G401.6 (cell line): ENCODE measurements at regions not wholly inside any gene's neighbourhood (a gene's known extent, or its start where the extent isn't known, plus 50 kb on each side); places are given as distances from the start of the nearest gene placed in this dataset.
"Not testable (repeated sequence)": the region's sequence is repeated elsewhere in the genome, so short reads cannot be mapped to it uniquely, and the experiment has no call there.

Source experiments
- FAIRE-seq: peaks from 2 replicates; lab custom pipeline; 2012; peaks lifted over from hg19 to GRCh38; lab: Jason Lieb, UNC

DNA sequence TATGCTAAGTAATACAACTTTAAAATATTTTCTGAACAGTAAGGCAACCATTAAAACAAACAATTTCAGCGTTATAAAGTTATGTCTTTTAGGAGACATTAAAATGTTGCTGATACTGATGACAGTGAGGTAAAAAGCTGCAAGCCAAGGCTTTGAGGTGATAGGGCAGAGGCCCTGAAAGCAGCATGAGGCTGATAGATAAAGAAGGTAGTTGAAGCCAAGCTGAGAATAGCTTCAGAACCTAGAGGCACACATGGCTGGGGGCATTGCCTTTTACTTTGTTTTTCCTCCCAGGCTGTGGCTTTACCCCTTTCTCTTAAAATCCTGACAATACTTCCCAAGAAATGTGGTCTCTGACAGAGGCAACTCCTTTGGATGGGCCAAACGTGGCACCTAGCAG, 149.0 kb upstream of the WWC1 start:
- no peak for FAIRE-seq

DNA sequence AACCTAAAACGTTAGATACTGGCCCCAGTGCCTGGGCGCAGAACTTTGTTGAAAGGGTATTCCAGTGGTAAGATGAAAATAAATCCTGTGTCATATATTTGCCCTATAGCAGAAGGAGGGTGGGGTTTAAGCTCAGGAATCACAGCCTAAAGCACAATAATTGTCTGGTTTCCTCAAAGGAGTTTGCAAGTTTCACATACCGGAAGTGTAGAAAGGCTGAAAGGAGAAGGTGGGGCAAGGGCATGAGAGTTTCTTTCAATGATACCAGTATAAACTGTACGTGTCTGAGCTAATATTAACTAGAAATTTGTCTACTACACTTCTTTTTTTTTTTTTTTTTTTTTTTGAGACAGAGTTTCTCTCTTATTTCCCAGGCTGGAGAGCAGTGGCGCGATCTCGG, 147.9 kb upstream of the WWC1 start:
- not testable (repeated sequence) for FAIRE-seq

DNA sequence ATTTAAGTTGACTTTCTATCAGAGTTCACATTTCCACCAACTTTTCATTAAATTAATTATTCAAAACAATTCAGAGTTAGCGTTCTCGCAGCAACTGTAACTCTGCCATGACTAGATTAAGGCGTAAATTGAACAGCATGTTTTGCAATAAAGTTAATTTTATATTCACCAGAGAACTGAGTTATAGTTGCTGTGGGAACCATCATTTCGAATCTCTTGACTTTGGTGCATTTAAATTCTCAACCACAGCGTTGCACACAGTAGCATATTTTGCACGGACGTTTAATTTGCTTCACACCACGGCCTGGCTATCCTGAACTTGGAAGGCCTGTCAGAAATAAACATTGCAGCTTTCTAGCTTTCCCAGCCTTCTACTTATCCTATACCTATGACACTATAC, 144.3 kb upstream of the WWC1 start:
- FAIRE-seq, result no peak

DNA sequence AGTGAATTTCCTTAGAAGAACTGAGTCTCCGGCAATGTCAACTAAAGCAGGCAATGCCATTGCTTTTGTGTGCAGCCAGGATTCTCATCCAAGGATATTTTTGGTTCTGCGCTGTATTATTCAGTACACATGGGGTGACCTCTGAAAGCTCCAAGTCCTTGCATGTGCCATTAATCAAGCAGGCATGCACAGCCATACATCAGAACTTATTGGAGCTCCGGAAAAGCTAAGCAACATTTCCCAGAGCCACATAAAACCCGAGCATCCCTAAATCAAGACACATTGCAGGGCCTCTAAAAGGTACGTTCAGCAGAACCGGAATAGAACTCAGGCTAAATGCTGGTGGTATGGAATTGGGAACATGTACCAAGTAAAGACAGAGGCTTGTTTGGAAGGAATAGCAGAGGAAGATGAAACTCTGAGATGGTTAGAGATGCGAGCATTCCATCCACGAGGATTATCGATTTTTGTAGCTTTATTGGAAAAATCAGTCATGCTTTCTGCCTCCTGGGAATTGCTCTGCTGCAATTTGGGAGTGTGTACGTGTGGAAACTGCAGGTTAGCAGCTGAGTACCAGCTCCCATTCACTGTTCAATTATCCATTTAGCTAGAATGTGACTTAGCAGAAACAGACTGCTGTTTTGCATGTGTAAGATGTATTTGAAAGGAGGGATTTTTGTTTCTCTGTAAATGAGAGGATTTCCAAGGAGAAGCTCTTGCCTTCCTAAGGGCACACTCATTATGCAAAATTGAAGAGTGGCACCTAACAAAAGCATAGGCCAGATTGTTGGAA, 143.7 kb upstream of the WWC1 start:
- no peak for FAIRE-seq

DNA sequence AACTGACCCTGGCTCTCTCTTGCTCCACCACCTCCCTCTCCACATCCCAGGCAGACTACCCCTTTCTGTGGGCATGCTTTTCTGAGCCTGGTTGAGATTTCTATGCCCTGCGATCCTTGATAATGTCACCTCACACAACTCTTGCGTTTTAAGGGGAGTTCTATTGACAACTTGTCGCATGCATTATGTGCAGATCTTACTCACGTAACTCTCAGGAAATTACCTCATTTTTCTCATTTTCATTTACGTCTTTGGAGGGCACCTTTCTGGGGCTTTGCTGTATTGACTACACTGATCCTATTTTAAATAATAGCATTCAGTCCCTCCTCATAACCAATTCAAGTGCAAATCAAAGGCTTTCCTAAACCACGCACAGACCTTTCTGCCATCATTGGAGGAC, 140.4 kb upstream of the WWC1 start:
- no peak for FAIRE-seq

DNA sequence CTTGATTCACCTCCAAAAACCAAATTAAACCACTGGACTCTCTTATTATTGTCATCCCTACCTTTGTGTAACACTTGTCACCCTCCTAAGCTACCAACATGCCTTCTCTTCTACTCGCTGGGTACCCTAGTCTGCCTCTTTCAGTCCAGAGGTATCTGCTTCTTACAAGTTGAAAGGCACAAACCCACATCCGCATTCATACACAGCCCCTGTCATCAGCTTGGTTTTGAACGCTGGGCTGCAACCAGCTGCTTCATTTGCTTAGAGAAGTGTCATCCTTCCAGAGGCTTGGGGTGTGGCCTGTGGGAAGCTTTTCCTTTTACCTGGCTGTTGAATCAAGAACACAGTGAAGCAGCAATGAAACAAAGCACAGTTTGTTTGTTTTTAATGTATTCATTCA, 138.8 kb upstream of the WWC1 start:
- FAIRE-seq, result no peak

DNA sequence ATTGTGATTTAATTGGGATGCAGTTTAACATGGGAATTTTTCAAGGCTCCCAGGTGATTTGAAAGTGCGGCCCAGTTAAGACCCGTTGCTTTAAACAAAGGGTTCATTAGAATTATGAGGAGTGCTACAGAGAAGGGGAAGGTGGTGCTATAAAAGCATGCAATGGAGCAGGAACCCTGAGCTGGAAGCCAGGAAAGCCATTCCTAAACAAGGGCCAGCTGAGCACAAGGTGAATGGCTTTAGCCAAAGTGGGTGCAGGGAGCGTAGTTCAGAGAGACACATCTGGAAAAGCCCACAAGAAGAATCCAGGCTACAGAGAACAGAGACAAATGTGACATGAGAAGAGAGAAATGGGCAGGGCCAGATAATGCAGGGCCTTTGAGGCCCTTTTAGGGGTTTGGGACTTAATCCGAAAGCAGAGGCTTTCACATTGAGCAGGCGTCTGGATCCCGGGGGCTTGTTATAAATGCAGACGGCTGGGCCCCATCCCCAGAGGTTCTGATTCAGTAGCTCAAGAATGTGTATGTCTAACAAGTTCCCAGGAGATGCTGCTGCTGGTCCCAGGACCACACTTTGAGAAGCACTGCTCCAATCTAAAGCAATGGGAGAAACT, 138.1 kb upstream of the WWC1 start:
- FAIRE-seq, result no peak

DNA sequence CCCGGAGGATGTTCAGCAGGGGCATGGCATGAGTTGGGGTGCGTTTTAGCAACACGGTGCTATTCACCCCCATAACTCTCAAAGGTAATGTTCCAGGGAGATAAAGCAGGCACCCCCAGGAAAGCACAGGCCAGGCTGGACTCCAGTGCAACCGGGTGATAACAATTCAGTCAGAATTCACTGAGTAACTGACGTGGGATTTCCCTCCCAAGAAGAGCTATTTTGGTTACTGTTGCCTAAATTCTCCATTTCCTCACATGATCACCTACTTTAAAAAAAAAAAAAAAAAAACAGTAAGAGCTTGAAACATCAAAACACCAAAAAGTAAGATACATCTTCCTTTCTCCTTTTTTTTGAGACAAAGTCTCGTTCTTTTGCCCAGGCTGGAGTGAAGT, 137.6 kb upstream of the WWC1 start:
- no peak for FAIRE-seq

DNA sequence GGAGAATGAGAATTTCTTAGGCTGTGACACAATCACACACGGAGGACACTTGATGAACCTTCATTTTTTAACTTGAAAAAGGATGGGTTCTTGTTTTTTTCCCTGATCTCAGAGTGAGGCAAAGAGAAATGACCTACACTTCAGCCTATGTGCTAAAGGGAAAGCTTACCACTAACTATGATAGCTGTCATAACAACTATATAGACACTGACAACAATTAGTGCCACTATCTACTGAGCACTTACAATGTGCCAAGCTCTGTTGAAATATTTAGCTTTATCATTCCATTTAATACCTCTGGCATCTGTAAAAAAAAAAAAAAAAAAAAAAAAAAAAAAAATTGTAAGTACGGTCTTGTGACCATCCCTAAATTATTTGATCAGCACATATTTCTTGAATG, 135.9 kb upstream of the WWC1 start:
- no peak for FAIRE-seq

DNA sequence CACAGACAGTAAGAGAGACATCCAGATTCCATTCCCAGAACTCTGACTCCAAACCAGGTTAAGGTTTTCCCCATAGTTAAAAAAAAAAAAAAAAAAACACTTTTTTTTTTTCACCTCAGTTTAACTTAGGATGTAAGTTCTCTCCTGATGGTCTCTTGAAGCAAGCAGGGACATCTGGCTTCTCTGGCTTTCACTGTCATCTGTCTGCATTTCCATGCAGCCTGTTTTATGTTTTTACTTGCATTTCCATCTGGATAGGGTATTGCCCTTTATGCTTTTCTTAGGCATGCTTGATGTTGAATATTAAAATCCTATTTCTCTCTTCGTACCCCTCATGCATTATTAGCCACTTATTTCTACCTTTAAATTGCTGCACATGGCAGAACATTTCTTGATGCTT, 135.3 kb upstream of the WWC1 start:
- no peak for FAIRE-seq

DNA sequence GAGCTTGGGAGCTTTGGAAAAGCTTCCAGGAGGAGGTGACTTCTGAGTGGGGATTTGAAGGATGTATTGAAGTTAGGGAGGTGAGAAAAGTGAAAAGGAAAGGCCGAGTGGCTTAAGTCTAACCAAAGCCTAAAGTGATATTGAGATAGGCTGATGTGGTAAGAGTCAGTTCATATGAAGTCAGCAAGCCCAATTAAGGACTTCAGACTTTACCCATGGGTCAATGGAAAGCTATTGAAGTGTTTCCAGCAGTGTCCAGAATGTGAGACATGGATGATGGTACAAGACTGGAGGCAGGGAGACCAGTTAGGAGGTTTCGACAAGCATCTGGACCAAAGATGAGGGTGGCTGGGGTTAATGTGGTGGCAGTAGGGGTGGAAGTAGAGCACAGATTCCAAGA, 134.3 kb upstream of the WWC1 start:
- FAIRE-seq, result no peak

DNA sequence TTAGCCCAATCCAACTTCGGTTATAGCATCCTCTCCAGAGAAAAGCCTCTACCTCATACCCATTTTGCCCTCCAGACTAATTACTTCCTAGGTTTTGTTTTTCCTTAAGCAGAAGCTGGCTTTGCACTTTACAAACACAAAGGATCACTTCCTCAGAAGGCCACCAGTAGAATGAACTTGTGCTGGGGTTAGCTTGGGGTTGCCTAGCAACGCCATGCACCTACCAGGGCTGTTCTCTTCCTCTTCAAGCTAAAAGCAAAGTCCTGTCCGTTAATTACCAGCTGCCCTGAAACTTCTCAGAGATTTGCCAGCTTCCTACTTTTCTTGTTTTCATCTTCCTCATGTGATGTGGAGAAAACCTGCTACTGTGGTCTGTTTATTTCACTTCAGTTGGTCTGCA, 132.0 kb upstream of the WWC1 start:
- no peak for FAIRE-seq

DNA sequence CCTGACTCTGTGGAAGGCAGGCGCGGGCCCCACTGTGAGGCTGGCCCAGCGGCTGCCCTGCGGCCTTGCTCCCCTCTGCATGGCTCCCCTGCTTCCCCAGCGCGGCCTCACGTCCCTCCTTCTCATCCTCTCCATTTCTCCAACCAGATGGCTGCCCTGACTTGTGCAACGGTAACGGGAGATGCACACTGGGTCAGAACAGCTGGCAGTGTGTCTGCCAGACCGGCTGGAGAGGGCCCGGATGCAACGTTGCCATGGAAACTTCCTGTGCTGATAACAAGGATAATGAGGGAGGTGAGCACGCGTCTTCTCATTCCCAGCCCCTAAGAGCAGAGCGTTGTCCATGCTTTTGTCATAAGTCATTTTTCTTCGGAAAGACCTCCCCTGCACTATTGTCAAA, 129.0 kb upstream of the WWC1 start:
- FAIRE-seq, result no peak

DNA sequence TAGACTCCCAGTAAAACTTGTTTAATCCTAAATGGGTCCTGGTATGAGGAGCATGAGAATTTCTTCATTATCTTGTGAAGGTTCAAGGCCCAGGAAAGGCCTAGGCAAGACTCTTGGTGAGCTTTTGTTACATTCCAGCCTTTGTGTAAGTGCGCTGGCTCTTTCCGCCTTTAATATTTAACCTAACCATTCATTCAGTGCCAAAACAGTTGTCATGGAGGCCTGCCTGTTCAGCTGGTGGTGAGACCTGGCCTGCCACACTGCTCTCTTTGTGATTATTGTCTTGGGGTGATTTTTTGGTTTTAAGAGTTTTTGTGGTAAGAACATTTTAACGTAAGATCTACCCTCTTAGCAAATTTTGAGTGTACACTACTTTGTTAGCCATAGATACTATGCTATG, 127.5 kb upstream of the WWC1 start:
- FAIRE-seq, result no peak

DNA sequence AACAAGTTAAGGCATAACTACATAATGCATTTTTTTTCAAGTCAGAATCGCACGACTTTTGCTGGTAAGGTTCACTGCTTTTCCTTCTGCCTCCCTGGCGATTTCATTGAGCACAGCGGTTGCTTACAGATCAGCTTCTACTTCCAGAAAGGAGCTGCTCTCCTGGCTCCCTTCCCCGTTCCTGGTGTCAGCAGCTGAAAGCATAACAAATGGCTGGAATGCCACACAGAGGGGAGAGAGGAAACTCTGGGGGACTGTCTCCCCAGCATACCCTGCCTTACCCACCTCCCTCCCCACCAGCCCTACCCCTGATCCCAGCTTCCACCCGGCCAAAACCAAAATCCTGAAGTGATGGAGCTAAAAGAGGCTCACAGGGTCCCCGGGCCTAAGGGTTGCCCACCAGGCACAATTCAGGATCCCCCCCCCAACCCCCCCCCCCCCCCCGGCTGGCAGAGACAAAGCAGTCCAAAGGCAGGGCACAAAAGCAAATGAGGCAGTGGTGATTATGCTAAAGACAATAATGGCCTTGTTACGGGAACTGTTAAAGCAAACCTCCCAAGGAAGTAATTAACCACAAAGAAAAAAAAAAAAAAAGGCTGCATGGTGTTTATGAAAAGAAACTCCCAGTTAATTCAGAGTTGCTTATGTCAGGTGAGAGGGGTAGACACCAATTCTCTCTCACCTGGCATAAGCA, 126.1 kb upstream of the WWC1 start:
- FAIRE-seq, result no peak

DNA sequence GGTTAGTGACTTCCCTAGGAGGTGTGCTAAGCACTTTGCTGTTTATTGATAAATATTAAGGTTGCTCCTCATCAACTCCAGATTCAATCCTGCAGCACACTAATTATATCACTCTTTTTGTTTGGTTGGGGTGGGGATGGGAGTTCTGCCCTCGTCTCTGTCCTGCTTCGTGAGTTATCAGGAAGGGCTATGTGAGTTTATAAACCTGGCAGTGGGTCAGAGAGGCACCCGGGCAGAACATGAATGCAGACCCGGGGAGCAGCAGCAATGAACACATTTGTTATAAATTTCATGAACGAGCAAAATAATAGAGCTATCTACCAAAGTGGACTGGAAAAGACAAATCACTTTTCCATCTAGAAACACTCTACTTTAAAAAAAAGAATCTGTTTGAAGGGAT, 125.5 kb upstream of the WWC1 start:
- no peak for FAIRE-seq

DNA sequence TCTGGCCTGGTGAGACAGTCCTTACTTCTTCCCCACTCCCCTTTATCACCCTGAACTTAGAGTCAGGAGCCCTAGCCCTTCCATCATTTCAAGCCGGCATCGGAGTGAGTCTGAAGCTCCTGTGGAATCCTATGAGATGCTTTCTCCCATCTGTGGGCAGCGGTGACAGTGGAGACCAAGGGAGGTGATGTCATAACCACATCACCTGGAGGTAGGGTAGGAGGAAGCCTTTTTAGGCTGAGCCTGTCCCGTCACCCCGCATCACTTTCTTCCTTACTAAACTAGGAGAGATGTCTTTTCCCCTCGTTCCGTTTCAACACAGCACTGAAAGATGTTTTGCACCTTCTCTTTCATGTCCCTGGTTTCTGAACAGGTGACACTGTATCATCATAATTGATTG, 124.1 kb upstream of the WWC1 start:
- FAIRE-seq, result no peak

DNA sequence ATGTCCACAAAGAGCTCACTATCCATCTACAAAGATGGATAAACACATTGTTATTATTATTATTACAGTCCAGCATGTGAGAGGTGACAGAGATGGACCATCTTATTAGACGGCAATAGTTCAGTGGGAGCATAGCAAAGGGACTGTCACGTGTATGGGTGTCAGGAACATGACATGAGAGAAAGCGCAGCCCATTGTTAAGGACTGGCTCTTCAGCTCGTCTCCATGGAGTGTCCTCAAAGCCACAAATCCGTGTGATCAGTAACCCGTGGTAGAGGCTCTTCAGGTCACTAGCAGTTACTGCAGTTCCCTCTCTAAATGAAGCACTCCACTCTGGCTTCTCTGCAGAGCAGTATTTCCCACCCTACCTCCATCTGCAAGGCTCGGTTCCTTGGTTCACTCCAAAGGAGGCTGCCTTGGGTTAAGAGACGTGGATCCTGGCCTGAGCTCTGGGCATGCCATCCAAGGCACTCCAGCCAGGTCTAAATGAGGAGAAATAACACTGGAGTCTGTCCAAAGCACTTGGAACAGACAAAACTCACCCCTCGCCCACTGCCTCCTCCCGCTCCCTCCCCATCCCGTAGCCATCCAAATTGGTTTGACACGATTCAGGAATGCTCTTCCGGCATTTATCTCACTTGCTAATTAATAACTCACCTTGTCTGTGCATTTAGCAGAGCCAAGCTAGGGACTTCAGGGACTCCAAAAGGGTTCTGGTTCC, 122.3 kb upstream of the WWC1 start:
- FAIRE-seq, result no peak

DNA sequence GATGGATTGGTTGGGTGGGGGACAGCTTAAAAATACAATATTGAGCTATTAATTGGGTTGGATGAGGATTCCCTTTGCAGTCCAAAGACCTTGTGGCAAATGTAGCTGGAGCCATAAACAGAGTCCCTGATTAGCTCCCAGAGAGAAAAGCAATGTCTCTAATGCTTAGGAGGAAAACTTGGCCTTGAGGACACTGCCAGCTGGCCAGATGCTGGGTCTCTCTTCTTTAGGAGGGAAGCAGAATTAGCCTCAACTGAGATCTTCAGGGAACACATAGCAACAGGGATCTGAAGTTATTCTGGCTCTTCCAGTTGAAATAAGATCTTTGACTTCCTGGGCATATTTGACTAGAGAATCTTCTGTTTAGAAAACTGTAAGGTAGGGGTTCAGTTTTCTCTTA, 121.7 kb upstream of the WWC1 start:
- no peak for FAIRE-seq

DNA sequence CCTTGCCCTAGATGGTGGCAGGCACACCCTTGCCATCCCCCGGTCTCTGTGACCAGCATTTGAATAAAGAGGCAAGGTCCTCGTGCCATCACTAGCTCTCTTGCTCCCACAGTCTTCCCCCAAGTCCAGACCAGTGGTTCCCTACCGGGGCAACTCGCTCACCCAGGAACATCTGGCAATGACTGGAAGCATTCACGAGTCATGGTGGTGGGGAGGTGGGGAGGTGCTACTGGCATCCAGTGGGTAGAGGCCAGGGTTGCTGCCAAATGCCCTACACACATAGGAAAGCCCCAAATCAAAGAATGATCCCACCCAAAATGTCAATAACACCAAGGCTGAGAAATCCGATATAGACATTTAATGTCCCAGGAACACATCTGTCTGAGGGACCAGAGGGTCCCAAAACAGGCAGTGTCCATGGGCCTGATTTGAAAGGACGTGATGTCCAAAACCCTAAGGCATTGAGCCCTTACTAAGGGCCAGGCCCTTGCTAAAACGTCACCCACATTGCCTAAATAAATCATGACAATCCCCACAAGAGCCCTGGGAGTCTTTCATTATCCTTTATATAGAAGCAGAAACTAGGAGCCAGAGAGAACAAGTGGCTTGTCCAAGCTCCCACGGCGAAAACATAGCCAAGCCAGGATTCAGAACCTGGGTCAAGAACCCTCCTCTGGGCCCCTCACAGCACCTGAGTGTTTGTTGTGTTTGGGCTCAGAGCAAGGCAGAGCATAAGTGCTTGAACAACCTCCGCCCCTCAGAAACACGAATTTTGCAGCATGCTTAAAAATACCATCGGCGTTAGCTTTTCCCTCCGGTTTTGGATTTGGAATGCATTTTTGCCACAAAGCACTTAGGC, 119.3 kb upstream of the WWC1 start:
- no peak for FAIRE-seq

DNA sequence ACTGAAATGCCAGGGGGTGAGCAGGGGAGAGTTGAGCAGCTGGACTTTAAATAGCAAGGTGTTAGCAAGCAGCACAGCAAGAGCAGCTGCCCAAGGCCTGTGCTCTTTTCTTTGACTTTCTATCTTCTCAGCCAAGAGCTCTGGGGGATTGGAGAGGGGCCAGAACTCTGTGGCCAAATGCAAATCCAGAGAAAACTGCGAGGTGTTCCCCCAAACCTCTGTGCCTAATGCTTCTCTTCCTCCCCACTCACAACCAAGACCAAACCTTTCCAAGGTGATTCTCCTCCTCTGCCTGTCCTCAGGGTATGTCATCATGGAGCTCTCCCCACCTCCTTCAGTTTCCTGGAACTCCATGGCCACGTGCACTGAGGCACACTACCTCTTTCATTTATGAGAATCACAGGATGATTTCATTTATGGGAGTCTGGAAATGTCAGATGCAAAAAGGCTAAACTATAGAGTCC, 118.7 kb upstream of the WWC1 start:
- no peak for FAIRE-seq

DNA sequence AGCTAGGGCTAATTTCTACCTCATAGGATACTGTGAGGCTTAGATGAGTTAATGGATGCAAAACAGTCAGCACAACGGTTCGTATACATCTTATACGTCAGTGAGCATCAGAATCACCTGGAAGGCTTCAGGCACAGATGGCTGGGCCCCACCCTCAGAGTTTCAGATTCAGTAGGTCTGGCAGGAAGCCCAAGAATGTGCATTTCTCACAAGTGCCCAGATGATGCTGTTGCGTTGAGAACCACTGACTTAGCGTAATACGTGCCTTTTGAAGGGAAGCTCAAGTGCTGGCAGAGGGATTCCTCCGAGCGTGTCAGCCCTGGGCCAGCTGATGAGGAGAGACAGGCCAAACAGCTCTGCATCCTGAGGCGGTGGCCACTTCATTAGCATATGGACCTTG, 117.1 kb upstream of the WWC1 start:
- no peak for FAIRE-seq
